ENCODE measurements at regions not wholly inside any gene's neighbourhood (a gene's known extent, or its start where the extent isn't known, plus 50 kb on each side); places are given as distances from the start of the nearest gene placed in this dataset.

- no peak for TF ChIP-seq POLR2AphosphoS2 (IDR thresholded peaks at IDR 0.05; ENCODE audit: low read depth, low read length)
- no peak for TF ChIP-seq RBBP5 (conservative IDR thresholded peaks at IDR 0.05)
- TF ChIP-seq ZBTB4 (CRISPR knock-in tag; IDR thresholded peaks at IDR 0.05) = no peak
- no peak for TF ChIP-seq YY1 (IDR thresholded peaks at IDR 0.05; ENCODE audit: low read depth, low read length)
- no peak for TF ChIP-seq ATF2 (IDR thresholded peaks at IDR 0.05; ENCODE audit: low read length)
- TF ChIP-seq CTCF (IDR thresholded peaks at IDR 0.05 in 2 of 3, conservative IDR thresholded peaks at IDR 0.05 in 1 of 3; ENCODE audit: control insufficient read depth in 2 of 3, extremely low read depth in 1 of 3, insufficient read depth in 1 of 3, low read depth in 3 of 3, low read length in 3 of 3) = no peak
- TF ChIP-seq MXI1 (IDR thresholded peaks at IDR 0.05; ENCODE audit: low read depth, low read length) = no peak
- no peak for TF ChIP-seq MLLT1 (IDR thresholded peaks at IDR 0.05)
- TF ChIP-seq NR2C2 (IDR thresholded peaks at IDR 0.05; ENCODE audit: borderline replicate concordance, control insufficient read depth, insufficient read length, low read depth) = no peak
- no peak for TF ChIP-seq TARDBP (IDR thresholded peaks at IDR 0.05; ENCODE audit: borderline replicate concordance)
- TF ChIP-seq RAD21 (IDR thresholded peaks at IDR 0.05; ENCODE audit: insufficient read depth, low read depth, low read length) = no peak
- TF ChIP-seq JUND (IDR thresholded peaks at IDR 0.05; ENCODE audit: low read depth, low read length) = no peak
- no peak for TF ChIP-seq RCOR1 (conservative IDR thresholded peaks at IDR 0.05; ENCODE audit: low read depth, low read length)
- no peak for TF ChIP-seq POLR2A (IDR thresholded peaks at IDR 0.05; ENCODE audit: low read depth, low read length)
These were observed 50.3 kb upstream of the CNIH3 start for GRCh38 chr1:224565611-224566406.

All from GM12878 (cell line).